AG04450 (cell line): ENCODE measurements at regions not wholly inside any gene's neighbourhood (a gene's known extent, or its start where the extent isn't known, plus 50 kb on each side); places are given as distances from the start of the nearest gene placed in this dataset.
A peak's percentile ranks its signal among the peaks of the same experiment; 100 is the strongest.

ENCODE experiments used
- CTCF ChIA-PET: fragments of 300-600, 350-600 bp; formaldehyde crosslinking; extraction: SDS; loops from one replicate; lab custom pipeline; 2022; ENCODE audit warnings: antibody characterized with exemption, inconsistent platforms; lab: Charles Lee
- POLR2A ChIA-PET: fragments of 350-600 bp; formaldehyde crosslinking; extraction: SDS; loops from one replicate; lab custom pipeline; 2021; ENCODE audit warnings: antibody characterized with exemption, inconsistent platforms; lab: Yijun Ruan, JAX
- DNase-seq: peaks from one replicate; pipeline ENCODE4 v3.0.0-alpha.2; 2011; ENCODE audit warnings: low read depth, low spot score
- H3K27ac ChIP-seq: one replicate; pipeline ENCODE4 v1.5.1; 2012; ENCODE audit warnings: low read depth, low read length, control low read depth
- H3K27me3 ChIP-seq: one replicate; pipeline ENCODE4 v1.6.0; 2012; ENCODE audit warnings: low read length; ENCODE audit not compliant: control insufficient read depth, insufficient read depth
- H3K4me3 ChIP-seq: 2 replicates; pipeline ENCODE4 v1.5.1; 2011; ENCODE audit warnings: mild to moderate bottlenecking, low read depth, low read length, control low read depth
- H3K9me3 ChIP-seq: 2 replicates; pipeline ENCODE4 v1.5.1; 2012; ENCODE audit warnings: low read length; ENCODE audit not compliant: control insufficient read depth, insufficient read depth
- TF ChIP-seq, protein P1 (sequence below): IDR thresholded peaks from 2 replicates; pipeline ENCODE4 v1.5.1; 2011; ENCODE audit warnings: low read depth, low read length, control low read depth, inconsistent platforms

DNA sequence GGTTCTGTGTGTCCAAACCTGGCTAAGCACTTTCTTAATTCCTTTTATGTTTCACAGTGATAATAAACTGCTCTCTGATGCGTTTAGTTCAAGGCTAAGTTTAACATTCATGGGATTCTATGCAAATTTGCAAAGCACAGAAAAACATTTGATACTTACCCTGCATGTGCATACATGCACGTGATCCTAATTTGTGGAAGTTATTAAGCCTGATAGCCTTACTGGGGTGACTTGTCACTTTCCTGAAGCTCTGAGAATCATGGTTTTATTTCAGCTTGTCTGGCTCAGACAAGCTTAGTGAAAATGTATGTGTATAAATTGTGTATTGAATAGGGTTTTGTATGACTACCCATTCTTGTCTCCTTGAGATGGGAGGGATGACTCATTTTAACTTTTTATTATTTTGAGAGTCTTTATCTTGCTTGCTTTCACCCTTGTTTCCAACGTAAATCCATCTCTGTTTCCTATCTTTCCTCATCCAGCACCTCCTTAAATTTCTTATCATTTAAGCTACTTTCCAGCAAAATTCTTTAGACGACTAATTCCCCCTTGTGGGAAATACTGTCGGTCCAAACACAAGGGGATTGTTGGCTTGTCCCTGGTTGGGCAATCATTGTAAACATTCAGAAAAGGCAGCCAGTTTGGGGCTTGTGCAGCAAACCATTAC is 167.1 kb downstream of the C11orf91 start:
- ChIA-PET CTCF (interaction anchor here (1.0 kb wide), 1 partner anchor 154 kb away, joined by 3 read pairs; no protein-coding TSS in a partner anchor), POLR2A (interaction anchor here (0.6 kb wide), 1 partner anchor 13 kb away, joined by 10 read pairs; no protein-coding TSS in a partner anchor)
- no peaks in the 10 kb centered on the region for H3K27me3 ChIP-seq
- H3K9me3 ChIP-seq = peaks cover 3% of the 10 kb centered on the region
- H3K27ac ChIP-seq = no peak overlapping the region
- no peak overlapping the region for H3K4me3 ChIP-seq
- TF ChIP-seq, protein P1, sequence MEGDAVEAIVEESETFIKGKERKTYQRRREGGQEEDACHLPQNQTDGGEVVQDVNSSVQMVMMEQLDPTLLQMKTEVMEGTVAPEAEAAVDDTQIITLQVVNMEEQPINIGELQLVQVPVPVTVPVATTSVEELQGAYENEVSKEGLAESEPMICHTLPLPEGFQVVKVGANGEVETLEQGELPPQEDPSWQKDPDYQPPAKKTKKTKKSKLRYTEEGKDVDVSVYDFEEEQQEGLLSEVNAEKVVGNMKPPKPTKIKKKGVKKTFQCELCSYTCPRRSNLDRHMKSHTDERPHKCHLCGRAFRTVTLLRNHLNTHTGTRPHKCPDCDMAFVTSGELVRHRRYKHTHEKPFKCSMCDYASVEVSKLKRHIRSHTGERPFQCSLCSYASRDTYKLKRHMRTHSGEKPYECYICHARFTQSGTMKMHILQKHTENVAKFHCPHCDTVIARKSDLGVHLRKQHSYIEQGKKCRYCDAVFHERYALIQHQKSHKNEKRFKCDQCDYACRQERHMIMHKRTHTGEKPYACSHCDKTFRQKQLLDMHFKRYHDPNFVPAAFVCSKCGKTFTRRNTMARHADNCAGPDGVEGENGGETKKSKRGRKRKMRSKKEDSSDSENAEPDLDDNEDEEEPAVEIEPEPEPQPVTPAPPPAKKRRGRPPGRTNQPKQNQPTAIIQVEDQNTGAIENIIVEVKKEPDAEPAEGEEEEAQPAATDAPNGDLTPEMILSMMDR = no peak
- DNase-seq = no peak

DNA sequence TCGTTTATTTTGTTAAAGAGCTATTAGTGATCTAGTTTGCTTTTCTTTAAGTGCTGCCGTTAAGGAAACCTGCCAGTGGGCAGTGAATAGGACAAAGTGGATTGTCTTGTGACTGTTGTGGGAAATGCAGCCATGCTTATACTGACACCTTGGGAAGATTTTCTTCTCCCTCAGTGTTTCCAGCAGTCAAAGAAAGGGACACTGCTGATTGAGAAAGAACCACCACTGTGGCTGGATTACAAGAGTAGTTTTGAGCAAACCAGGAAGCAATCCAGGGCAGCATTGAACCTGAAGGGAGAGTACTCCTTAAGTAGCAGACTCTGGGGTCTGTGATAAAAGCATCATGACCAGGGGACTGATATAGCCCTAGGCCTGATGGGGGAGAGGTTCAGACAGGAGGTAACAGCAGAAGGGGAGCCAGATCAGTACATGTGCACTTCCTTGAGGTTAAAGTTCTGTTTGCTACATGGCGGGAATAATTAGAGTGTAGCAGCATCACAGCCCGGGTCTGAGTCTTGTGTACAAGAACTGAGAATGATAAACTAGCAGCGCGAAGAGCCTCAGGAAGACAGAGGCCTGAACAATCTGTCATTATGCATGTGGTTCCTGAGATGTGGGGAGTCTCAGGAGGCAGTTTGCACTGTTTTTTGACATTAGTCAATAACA is 167.8 kb downstream of the C11orf91 start:
- H3K27ac ChIP-seq = no peak overlapping the region
- no peaks in the 10 kb centered on the region for H3K27me3 ChIP-seq
- H3K9me3 ChIP-seq = peaks cover 3% of the 10 kb centered on the region
- TF ChIP-seq, protein P1 = no peak
- ChIA-PET POLR2A (no interaction called here), CTCF (interaction anchor here (1.3 kb wide), 1 partner anchor 159 kb away, joined by 4 read pairs; no protein-coding TSS in a partner anchor)
- DNase-seq = no peak
- H3K4me3 ChIP-seq = no peak overlapping the region

DNA sequence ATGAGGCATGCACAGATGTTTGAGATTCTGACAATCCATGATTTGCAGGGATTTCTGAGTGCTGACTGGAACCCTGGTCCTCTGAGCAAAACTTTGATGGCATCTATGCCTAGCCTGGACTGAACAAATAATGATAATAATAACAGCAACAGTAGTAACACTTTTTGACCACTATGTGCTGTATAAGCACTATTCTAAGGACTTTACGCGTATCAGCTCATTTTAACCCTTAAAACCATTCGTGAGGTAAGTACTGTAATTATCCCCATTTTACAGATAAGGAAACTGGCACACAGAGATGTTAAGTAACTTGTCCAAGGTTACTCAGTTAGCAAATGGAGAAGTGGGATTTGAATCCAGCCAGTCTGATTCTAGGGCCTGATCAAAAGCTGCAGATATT is 168.4 kb downstream of the C11orf91 start:
- CTCF ChIA-PET = interaction anchor here (1.0 to 1.3 kb wide), 2 partner anchors 10 to 160 kb away, joined by 3 to 4 read pairs; no protein-coding TSS in a partner anchor
- TF ChIP-seq, protein P1 = no peak
- Histone ChIP-seq H3K4me3 (no peak overlapping the region), H3K9me3 (peaks cover 3% of the 10 kb centered on the region), H3K27ac (no peak overlapping the region), H3K27me3 (no peaks in the 10 kb centered on the region)
- POLR2A ChIA-PET = no interaction called here
- DNase-seq = no peak

DNA sequence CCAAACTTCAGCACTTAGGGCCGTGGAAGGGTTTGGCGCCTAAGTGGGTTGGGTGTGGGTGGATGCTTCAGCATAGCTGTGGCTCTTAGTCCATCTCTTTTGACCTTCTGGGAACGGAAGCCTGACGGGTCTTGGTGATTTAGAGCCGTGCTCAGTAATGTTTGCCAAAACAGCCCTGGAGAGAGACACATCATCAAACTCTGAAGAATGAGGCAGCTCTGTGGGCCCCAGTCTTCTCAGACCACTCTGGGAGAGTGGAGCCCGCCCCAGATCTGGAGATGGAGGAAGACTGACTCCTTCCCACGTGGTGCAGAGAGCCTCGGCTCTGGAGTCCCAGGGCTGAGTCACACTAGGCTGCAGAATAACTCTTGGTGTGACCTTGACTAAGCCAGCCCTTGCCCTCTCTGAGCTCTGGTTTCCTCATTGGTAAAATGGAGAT is 168.9 kb downstream of the C11orf91 start:
- Histone ChIP-seq H3K4me3 (no peak overlapping the region), H3K27me3 (no peaks in the 10 kb centered on the region), H3K27ac (peak overlapping the region; percentile 62), H3K9me3 (peaks cover 3% of the 10 kb centered on the region)
- TF ChIP-seq, protein P1 = no peak
- POLR2A ChIA-PET = no interaction called here
- peak; percentile 37 for DNase-seq
- CTCF ChIA-PET = interaction anchor here (1.0 to 1.3 kb wide), 2 partner anchors 10 to 160 kb away, joined by 3 to 4 read pairs; no protein-coding TSS in a partner anchor

DNA sequence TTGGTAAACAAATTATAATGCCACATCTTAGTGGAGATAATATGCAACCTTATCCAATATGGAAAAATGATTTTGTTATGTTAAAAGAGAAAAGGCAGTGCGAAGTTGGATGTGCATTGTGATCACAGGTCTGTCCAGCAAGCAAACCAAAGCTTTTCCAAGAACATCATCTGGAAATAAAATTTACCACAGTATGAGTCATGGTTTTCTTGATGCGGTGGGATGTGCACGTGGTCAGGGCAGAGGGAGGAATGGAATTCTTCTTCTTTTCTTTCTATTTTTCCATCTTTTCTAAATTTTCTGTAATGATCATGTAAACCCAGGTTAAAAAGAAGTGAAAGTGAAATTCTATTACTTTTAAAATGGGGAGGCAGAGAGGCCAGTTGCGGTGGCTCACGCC is 169.8 kb downstream of the C11orf91 start:
- no peaks in the 10 kb centered on the region for H3K27me3 ChIP-seq
- CTCF ChIA-PET = no interaction called here
- peak overlapping the region; percentile 60 for H3K27ac ChIP-seq
- no peak overlapping the region for H3K4me3 ChIP-seq
- POLR2A ChIA-PET = interaction anchor here (0.7 kb wide), 1 partner anchor 87 kb away, joined by 3 read pairs; no protein-coding TSS in a partner anchor
- no peak for DNase-seq
- TF ChIP-seq, protein P1 = no peak
- H3K9me3 ChIP-seq = peaks cover 3% of the 10 kb centered on the region
